Endodermal cell (in vitro differentiated cells): ENCODE measurements at regions not wholly inside any gene's neighbourhood (a gene's known extent, or its start where the extent isn't known, plus 50 kb on each side); places are given as distances from the start of the nearest gene placed in this dataset.
"Not testable (repeated sequence)": the region's sequence is repeated elsewhere in the genome, so short reads cannot be mapped to it uniquely, and the experiment has no call there.

Source experiments
- DNase-seq: peaks from one replicate; pipeline ENCODE4 v3.0.0-alpha.2; 2017
- H3K27ac ChIP-seq: 2 replicates; pipeline ENCODE4 v1.5.1; 2013; ENCODE audit warnings: mild to moderate bottlenecking, low read depth, low read length, moderate library complexity
- H3K27me3 ChIP-seq: 2 replicates; pipeline ENCODE4 v1.6.1; 2013; ENCODE audit warnings: mild to moderate bottlenecking, low read length, moderate library complexity; ENCODE audit not compliant: insufficient read depth, control insufficient read depth, poor library complexity, severe bottlenecking
- H3K36me3 ChIP-seq: 2 replicates; pipeline ENCODE4 v1.7.0; 2013; ENCODE audit warnings: mild to moderate bottlenecking, low read length, moderate library complexity; ENCODE audit not compliant: control insufficient read depth, insufficient read depth
- H3K4me1 ChIP-seq: one replicate; pipeline ENCODE4 v1.7.0; 2013; ENCODE audit warnings: low read length; ENCODE audit not compliant: control insufficient read depth, insufficient read depth
- H3K4me3 ChIP-seq: 2 replicates; pipeline ENCODE4 v1.5.1; 2013; ENCODE audit warnings: mild to moderate bottlenecking, low read length, moderate library complexity
- H3K9ac ChIP-seq: 2 replicates; pipeline ENCODE4 v1.6.1; 2013; ENCODE audit warnings: mild to moderate bottlenecking, low read length, moderate library complexity; ENCODE audit not compliant: poor library complexity, severe bottlenecking; ENCODE audit errors: extremely low read depth
- H3K9me3 ChIP-seq: 2 replicates; pipeline ENCODE4 v1.6.1; 2013; ENCODE audit warnings: mild to moderate bottlenecking, low read length, moderate library complexity; ENCODE audit not compliant: control insufficient read depth
- H3K27ac Mint-ChIP-seq: 2 replicates; pipeline ENCODE4 v1.8.0; 2020; ENCODE audit warnings: mixed read lengths
- H3K27me3 Mint-ChIP-seq: 2 replicates; pipeline ENCODE4 v1.8.0; 2021; ENCODE audit warnings: mild to moderate bottlenecking, mixed read lengths; ENCODE audit not compliant: insufficient read depth
- H3K36me3 Mint-ChIP-seq: 2 replicates; pipeline ENCODE4 v1.8.0; 2020; ENCODE audit warnings: low read depth, mixed read lengths
- H3K4me1 Mint-ChIP-seq: 2 replicates; pipeline ENCODE4 v1.8.0; 2020; ENCODE audit warnings: mixed read lengths
- H3K4me3 Mint-ChIP-seq: 2 replicates; pipeline ENCODE4 v1.8.0; 2020; ENCODE audit warnings: mild to moderate bottlenecking, moderate library complexity, mixed read lengths
- H3K9me3 Mint-ChIP-seq: 2 replicates; pipeline ENCODE4 v1.8.0; 2020; ENCODE audit warnings: mild to moderate bottlenecking, mixed read lengths
- CTCF ChIP-seq: fragments of 200-600 bp; sonication (generic); conservative IDR thresholded peaks from 2 replicates; pipeline ENCODE4 v1.5.0; 2021; ENCODE audit warnings: antibody characterized with exemption, mild to moderate bottlenecking
- WGBS, 2 experiments: methylation state at CpG; one replicate each; pipeline versions ENCODE4 v1.1.5 to v1.1.7; 2013; ENCODE audit warnings: missing lambda C conversion rate in 2 of 2, mixed read lengths in 1 of 2; ENCODE audit not compliant: insufficient coverage in 1 of 2, insufficient read length in 1 of 2; 5-methylcytosine and 5-hydroxymethylcytosine counted together

- Histone ChIP-seq H3K4me1 (no peaks in the 10 kb centered on the region), H3K9ac (no peak overlapping the region), H3K4me3 (no peak overlapping the region), H3K36me3 (no peaks in the 10 kb centered on the region), H3K27me3 (no peaks in the 10 kb centered on the region), H3K27ac (no peak overlapping the region), H3K9me3 (peaks cover 9% of the 10 kb centered on the region)
- 93 to 100% methylated on average over 1 to 2 of the region's 3 CpGs for WGBS, 2 experiments
- DNase-seq: no peak
- Mint-ChIP-seq H3K27me3 (no peaks in the 10 kb centered on the region), H3K36me3 (no peaks in the 10 kb centered on the region), H3K4me1 (peaks cover 2% of the 10 kb centered on the region), H3K4me3 (no peak overlapping the region), H3K27ac (no peak overlapping the region), H3K9me3 (peaks cover 25% of the 10 kb centered on the region)
- TF ChIP-seq CTCF: no peak
Observed at GRCh38 chr5:54383225-54383901, 72.1 kb upstream of the HSPB3 start.

- H3K4me1 Mint-ChIP-seq, H3K27me3 Mint-ChIP-seq, H3K27ac ChIP-seq, DNase-seq, H3K27me3 ChIP-seq, H3K9ac ChIP-seq, H3K4me3 ChIP-seq, H3K27ac Mint-ChIP-seq, H3K36me3 ChIP-seq, H3K4me3 Mint-ChIP-seq, H3K4me1 ChIP-seq, H3K36me3 Mint-ChIP-seq: not testable (repeated sequence)
- WGBS, 2 experiments: 94 to 100% methylated on average over 5 to 31 of the region's 31 CpGs
- peaks cover 33% of the 10 kb centered on the region for H3K9me3 Mint-ChIP-seq
- H3K9me3 ChIP-seq: peaks cover 14% of the 10 kb centered on the region
Observed at GRCh38 chr5:54381319-54381718, 70.9 kb upstream of the ARL15 start.

GRCh38 chr5:54379590-54379989 is 69.2 kb upstream of the ARL15 start:
- no peak overlapping the region for H3K27ac Mint-ChIP-seq
- H3K4me3 Mint-ChIP-seq: no peak overlapping the region
- H3K4me1 ChIP-seq: no peaks in the 10 kb centered on the region
- no peak for TF ChIP-seq CTCF
- peaks cover 33% of the 10 kb centered on the region for H3K9me3 Mint-ChIP-seq
- H3K36me3 ChIP-seq: no peaks in the 10 kb centered on the region
- H3K9ac ChIP-seq: no peak overlapping the region
- no peaks in the 10 kb centered on the region for H3K27me3 ChIP-seq
- H3K27me3 Mint-ChIP-seq: no peaks in the 10 kb centered on the region
- WGBS, 2 experiments: 67 to 88% methylated on average over 1 to 2 of the region's 2 CpGs
- H3K36me3 Mint-ChIP-seq: no peaks in the 10 kb centered on the region
- DNase-seq: no peak
- H3K27ac ChIP-seq: no peak overlapping the region
- peaks cover 14% of the 10 kb centered on the region for H3K9me3 ChIP-seq
- no peak overlapping the region for H3K4me3 ChIP-seq
- H3K4me1 Mint-ChIP-seq: peaks cover 2% of the 10 kb centered on the region

GRCh38 chr5:54378707-54379106 is 68.3 kb upstream of the ARL15 start:
- Histone ChIP-seq H3K27me3 (no peaks in the 10 kb centered on the region), H3K9me3 (peaks cover 17% of the 10 kb centered on the region), H3K27ac (no peak overlapping the region), H3K36me3 (no peaks in the 10 kb centered on the region), H3K9ac (no peak overlapping the region), H3K4me3 (no peak overlapping the region), H3K4me1 (no peaks in the 10 kb centered on the region)
- Mint-ChIP-seq H3K4me1 (peaks cover 2% of the 10 kb centered on the region), H3K4me3 (no peak overlapping the region), H3K36me3 (no peaks in the 10 kb centered on the region), H3K27ac (no peak overlapping the region), H3K27me3 (no peaks in the 10 kb centered on the region), H3K9me3 (peaks cover 39% of the 10 kb centered on the region)
- no peak for DNase-seq
- TF ChIP-seq CTCF: no peak
- 92 to 95% methylated on average over 8 to 10 of the region's 10 CpGs for WGBS, 2 experiments

- H3K27me3 Mint-ChIP-seq: not testable (repeated sequence)
Observed at GRCh38 chr5:54377339-54377738, 67.0 kb upstream of the ARL15 start.

More at GRCh38 chr5:54377339-54377738, 67.0 kb upstream of the ARL15 start:
- peaks cover 49% of the 10 kb centered on the region for H3K9me3 Mint-ChIP-seq
- not testable (repeated sequence) for H3K4me1 ChIP-seq, H3K4me3 ChIP-seq, H3K36me3 Mint-ChIP-seq, H3K4me1 Mint-ChIP-seq, H3K9ac ChIP-seq, H3K27ac Mint-ChIP-seq, H3K27me3 ChIP-seq, H3K36me3 ChIP-seq, H3K27ac ChIP-seq, H3K4me3 Mint-ChIP-seq, DNase-seq
- 90% methylated on average over 1 of the region's 1 CpG; no CpG with 5 or more reads in 1 of the 2 experiments for WGBS, 2 experiments
- peaks cover 22% of the 10 kb centered on the region for H3K9me3 ChIP-seq
